Left lung (tissue), 4 donors: ENCODE measurements at regions not wholly inside any gene's neighbourhood (a gene's known extent, or its start where the extent isn't known, plus 50 kb on each side); places are given as distances from the start of the nearest gene placed in this dataset.
A peak's percentile ranks its signal among the peaks of the same experiment; 100 is the strongest.
"Not testable (repeated sequence)": the region's sequence is repeated elsewhere in the genome, so short reads cannot be mapped to it uniquely, and the experiment has no call there.

Source experiments
- ATAC-seq: fragments of 200-7000 bp; cut with Tn5 transposase; one replicate; pipeline ENCODE4 v1.9.1; 2020; ENCODE audit warnings: moderate library complexity
- DNase-seq, 4 donors: peaks; one replicate each; pipeline ENCODE4 v3.0.0-alpha.2; 2013 to 2020
- H3K27ac ChIP-seq, 2 donors: fragments of 200-600 bp; sonication (generic) in 1 of 2; one replicate each; pipeline versions ENCODE4 v1.5.0 to v1.8.0; 2020 to 2021
- H3K27me3 ChIP-seq, 2 donors: fragments of 200-600 bp; sonication (generic) in 1 of 2; one replicate each; pipeline versions ENCODE4 v1.5.0 to v1.8.0; 2020 to 2021
- H3K36me3 ChIP-seq, 2 donors: fragments of 200-600 bp; sonication (generic) in 1 of 2; one replicate each; pipeline versions ENCODE4 v1.5.0 to v1.8.0; 2020 to 2021
- H3K4me1 ChIP-seq, 2 donors: fragments of 200-600 bp; one replicate each; pipeline ENCODE4 v1.8.0; 2021
- H3K4me3 ChIP-seq, 2 donors: fragments of 200-600 bp; sonication (generic) in 1 of 2; one replicate each; pipeline versions ENCODE4 v1.5.0 to v1.8.0; 2020 to 2021; ENCODE audit warnings: mild to moderate bottlenecking in 1 of 2
- H3K9me3 ChIP-seq, 2 donors: fragments of 200-600 bp; sonication (generic) in 1 of 2; one replicate each; pipeline versions ENCODE4 v1.5.0 to v1.8.0; 2020 to 2021
- intact Hi-C, 2 donors: fragments of 100-400 bp; cut with DNase I; formaldehyde crosslinking; loops; one replicate each; pipeline versions ENCODE4 v1.11.2 to v1.14.2; 2022
- TF ChIP-seq, protein P1 (sequence below), 2 donors: fragments of 200-600 bp; sonication (generic) in 1 of 2; IDR thresholded peaks; one replicate each; pipeline versions ENCODE4 v1.5.0 to v1.8.0; 2021; ENCODE audit warnings: antibody characterized with exemption in 2 of 2
- donor health status: DM: no; HTN: yes; CAD: no.
- donor health status: DM: no; HTN: no; CAD: no.

- ATAC-seq (no peak), DNase-seq (no peak)
- Histone ChIP-seq H3K9me3 (no peaks in the 10 kb centered on the region), H3K4me3 (no peak overlapping the region), H3K36me3 (peaks cover 0 to 28% of the 10 kb centered on the region in 2 donors), H3K27ac (no peak overlapping the region), H3K27me3 (no peaks in the 10 kb centered on the region), H3K4me1 (peaks cover 10 to 57% of the 10 kb centered on the region in 2 donors)
- intact Hi-C loops, result no loop called here
- TF ChIP-seq, protein P1, sequence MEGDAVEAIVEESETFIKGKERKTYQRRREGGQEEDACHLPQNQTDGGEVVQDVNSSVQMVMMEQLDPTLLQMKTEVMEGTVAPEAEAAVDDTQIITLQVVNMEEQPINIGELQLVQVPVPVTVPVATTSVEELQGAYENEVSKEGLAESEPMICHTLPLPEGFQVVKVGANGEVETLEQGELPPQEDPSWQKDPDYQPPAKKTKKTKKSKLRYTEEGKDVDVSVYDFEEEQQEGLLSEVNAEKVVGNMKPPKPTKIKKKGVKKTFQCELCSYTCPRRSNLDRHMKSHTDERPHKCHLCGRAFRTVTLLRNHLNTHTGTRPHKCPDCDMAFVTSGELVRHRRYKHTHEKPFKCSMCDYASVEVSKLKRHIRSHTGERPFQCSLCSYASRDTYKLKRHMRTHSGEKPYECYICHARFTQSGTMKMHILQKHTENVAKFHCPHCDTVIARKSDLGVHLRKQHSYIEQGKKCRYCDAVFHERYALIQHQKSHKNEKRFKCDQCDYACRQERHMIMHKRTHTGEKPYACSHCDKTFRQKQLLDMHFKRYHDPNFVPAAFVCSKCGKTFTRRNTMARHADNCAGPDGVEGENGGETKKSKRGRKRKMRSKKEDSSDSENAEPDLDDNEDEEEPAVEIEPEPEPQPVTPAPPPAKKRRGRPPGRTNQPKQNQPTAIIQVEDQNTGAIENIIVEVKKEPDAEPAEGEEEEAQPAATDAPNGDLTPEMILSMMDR (IDR thresholded peaks at IDR 0.05), result no peak
Observed at GRCh38 chr7:130955565-130955919, 221.5 kb upstream of the KLF14 start.

DNA sequence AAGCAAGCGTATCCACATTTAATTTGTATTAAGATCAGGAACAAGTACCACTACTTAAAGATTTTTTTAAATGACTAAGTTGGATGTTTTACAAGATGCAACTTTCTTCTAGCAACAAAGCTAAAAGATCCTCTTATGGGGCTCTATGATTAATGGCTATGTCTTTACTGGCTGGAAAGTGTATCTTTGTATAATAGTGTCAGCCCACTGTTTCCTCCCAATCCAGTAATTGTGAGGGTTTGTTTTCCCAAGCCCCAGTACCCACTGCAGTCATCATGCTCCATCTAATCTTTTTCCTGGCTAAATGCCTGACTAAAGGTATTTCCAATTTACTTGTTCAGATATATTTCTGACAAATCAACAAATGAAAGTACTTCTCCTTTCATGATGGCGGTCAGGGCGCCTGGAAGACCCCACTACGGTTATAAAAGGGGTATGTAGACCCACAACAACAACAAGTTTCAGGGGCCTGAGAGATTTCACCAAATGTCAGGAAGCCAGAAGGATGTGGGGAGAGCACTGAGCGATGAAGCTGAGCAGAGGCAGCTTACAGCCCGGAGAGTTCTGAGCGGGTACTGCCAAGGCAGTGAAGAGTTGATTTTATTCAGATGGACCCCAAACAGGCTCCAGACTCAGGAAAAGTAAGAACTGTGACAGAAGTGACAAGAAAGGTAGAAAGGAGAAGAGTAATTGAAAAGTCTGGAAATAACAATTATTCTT is 222.6 kb upstream of the KLF14 start:
- intact Hi-C loops, result no loop called here
- TF ChIP-seq, protein P1 (IDR thresholded peaks at IDR 0.05), result no peak
- DNase-seq (no peak), ATAC-seq (no peak)
- Histone ChIP-seq H3K27ac (peak overlapping the region; percentile 15 to 58), H3K9me3 (no peaks in the 10 kb centered on the region), H3K27me3 (no peaks in the 10 kb centered on the region), H3K36me3 (peaks cover 0 to 17% of the 10 kb centered on the region in 2 donors), H3K4me3 (no peak overlapping the region), H3K4me1 (peaks cover 12 to 67% of the 10 kb centered on the region in 2 donors)

DNA sequence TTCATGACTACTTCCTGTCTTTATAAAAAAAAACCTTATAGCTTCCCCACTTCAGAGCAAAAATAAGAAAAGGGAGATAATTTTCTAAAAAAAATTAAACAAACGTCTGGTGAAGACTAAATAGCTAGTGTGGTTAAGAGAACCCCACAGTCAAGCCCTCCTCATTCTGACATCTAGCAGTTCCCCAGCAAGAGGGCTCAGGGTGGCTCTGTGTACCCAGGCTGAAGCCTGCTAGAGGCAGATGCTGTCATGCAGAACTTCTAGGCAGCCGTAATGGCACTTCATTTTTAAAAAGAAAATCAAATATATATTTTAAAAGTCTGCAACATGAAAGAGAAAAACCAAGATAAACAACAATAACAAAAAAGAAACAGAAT is 223.1 kb upstream of the KLF14 start:
- intact Hi-C loops, result no loop called here
- no peaks in the 10 kb centered on the region for H3K27me3 ChIP-seq
- DNase-seq (no peak), ATAC-seq (no peak)
- H3K4me3 ChIP-seq, result no peak overlapping the region
- TF ChIP-seq, protein P1 (IDR thresholded peaks at IDR 0.05), result no peak
- H3K27ac ChIP-seq, result peak overlapping the region; percentile 15 to 58
- no peaks in the 10 kb centered on the region for H3K9me3 ChIP-seq
- peaks cover 17 to 73% of the 10 kb centered on the region in 2 donors for H3K4me1 ChIP-seq
- H3K36me3 ChIP-seq, result peaks cover 0 to 12% of the 10 kb centered on the region in 2 donors

GRCh38 chr7:130957722-130958435 is 223.9 kb upstream of the KLF14 start:
- H3K36me3 ChIP-seq, H3K27me3 ChIP-seq, intact Hi-C loops, H3K4me3 ChIP-seq, H3K9me3 ChIP-seq, ATAC-seq, DNase-seq: not testable (repeated sequence)
- Histone ChIP-seq H3K27ac (peak overlapping the region in 1 of 2 donors; percentile 58), H3K4me1 (peaks cover 17 to 78% of the 10 kb centered on the region in 2 donors)

DNA sequence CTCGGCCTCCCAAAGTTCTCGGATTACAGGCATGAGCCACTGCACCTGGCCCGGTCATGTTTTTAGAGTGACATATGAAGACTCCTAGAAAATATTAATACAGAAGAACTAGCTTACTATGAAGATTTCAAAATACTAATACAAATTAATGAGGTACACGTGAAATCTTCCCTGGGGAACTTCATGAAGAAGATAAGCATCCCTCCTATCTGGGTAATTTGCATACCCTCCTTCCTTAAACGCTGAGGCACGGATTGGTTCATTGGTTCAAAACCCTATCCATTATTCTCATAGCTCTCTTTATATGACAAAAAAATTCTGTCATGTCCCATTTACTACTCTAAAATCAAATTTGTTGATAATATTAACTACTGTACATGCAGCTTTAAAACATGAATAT is 224.8 kb upstream of the KLF14 start:
- TF ChIP-seq, protein P1 (IDR thresholded peaks at IDR 0.05), result no peak
- DNase-seq, result no peak
- Histone ChIP-seq H3K9me3 (no peaks in the 10 kb centered on the region), H3K36me3 (peaks cover 0 to 10% of the 10 kb centered on the region in 2 donors), H3K4me3 (peak overlapping the region in 1 of 2 donors; percentile 32), H3K27me3 (no peaks in the 10 kb centered on the region), H3K27ac (peak overlapping the region in 1 of 2 donors; percentile 91), H3K4me1 (peaks cover 17 to 88% of the 10 kb centered on the region in 2 donors)
- no peak for ATAC-seq
- intact Hi-C loops, result no loop called here
